IMR-90 (cell line): ENCODE measurements at regions not wholly inside any gene's neighbourhood (a gene's known extent, or its start where the extent isn't known, plus 50 kb on each side); places are given as distances from the start of the nearest gene placed in this dataset.

Experiments used
- ATAC-seq: fragments of 200-7000 bp; cut with Tn5 transposase; 2 replicates; pipeline ENCODE4 v1.9.1; 2020; ENCODE audit warnings: low read depth, mild to moderate bottlenecking, moderate library complexity
- BruUV-seq: library from RNA; stranded (reverse); fragments of 400-500 nt; replicated peaks from 2 replicates; lab custom pipeline; 2021; lab: Mats Ljungman, UMichigan
- CTCF ChIA-PET: fragments of 300-600 bp; formaldehyde crosslinking; extraction: SDS; loops from one replicate; lab custom pipeline; 2021; ENCODE audit warnings: antibody characterized with exemption; lab: Yijun Ruan, JAX
- POLR2A ChIA-PET: fragments of 300-600 bp; sonication (Branson Sonifier 250); formaldehyde crosslinking; loops from one replicate; lab custom pipeline; 2022; ENCODE audit warnings: antibody characterized with exemption; ENCODE audit not compliant: unreplicated experiment; lab: Charles Lee
- DNase-seq: peaks from one replicate; pipeline ENCODE4 v3.0.0; 2013
- H2AFZ ChIP-seq: replicated peaks from 2 replicates; pipeline ENCODE3; 2013; ENCODE audit warnings: low read length, mild to moderate bottlenecking; ENCODE audit not compliant: poor library complexity
- H2AK5ac ChIP-seq: 2 replicates; pipeline ENCODE4 v1.6.1; 2013; ENCODE audit warnings: low read depth, low read length, inconsistent platforms
- H2AK9ac ChIP-seq: replicated peaks from 2 replicates; pipeline ENCODE3; 2013; ENCODE audit warnings: mild to moderate bottlenecking, low read depth, low read length, moderate library complexity; ENCODE audit not compliant: poor library complexity
- H2BK120ac ChIP-seq: 2 replicates; pipeline ENCODE4 v1.6.1; 2013; ENCODE audit warnings: low read depth, low read length, inconsistent platforms
- H2BK15ac ChIP-seq: 3 replicates; pipeline ENCODE4 v1.6.1; 2013; ENCODE audit warnings: low read depth, low read length, inconsistent platforms
- H2BK20ac ChIP-seq: 2 replicates; pipeline ENCODE4 v1.6.1; 2013; ENCODE audit warnings: low read depth, mild to moderate bottlenecking, inconsistent platforms, low read length, moderate library complexity
- H2BK5ac ChIP-seq: 2 replicates; pipeline ENCODE4 v1.6.1; 2013; ENCODE audit warnings: mild to moderate bottlenecking, low read depth, low read length, inconsistent platforms; ENCODE audit not compliant: poor library complexity, severe bottlenecking
- H3K14ac ChIP-seq: replicated peaks from 2 replicates; pipeline ENCODE4 v1.6.1; 2013; ENCODE audit warnings: low read depth, low read length, inconsistent platforms
- H3K18ac ChIP-seq: 2 replicates; pipeline ENCODE4 v1.6.1; 2013; ENCODE audit warnings: low read depth, low read length, control low read depth
- H3K23ac ChIP-seq: 2 replicates; pipeline ENCODE4 v1.6.1; 2013; ENCODE audit warnings: low read depth, low read length, inconsistent platforms
- H3K27ac ChIP-seq: 2 replicates; pipeline ENCODE4 v1.5.1; 2013; ENCODE audit warnings: mild to moderate bottlenecking, control low read depth, low read length; ENCODE audit not compliant: insufficient read depth
- H3K27me3 ChIP-seq: 2 replicates; pipeline ENCODE4 v1.6.1; 2013; ENCODE audit warnings: low read length; ENCODE audit not compliant: control insufficient read depth, insufficient read depth
- H3K36me3 ChIP-seq: 2 replicates; pipeline ENCODE4 v1.6.1; 2013; ENCODE audit warnings: low read length, mixed read lengths; ENCODE audit not compliant: control insufficient read depth, insufficient read depth
- H3K4ac ChIP-seq: 2 replicates; pipeline ENCODE4 v1.6.1; 2013; ENCODE audit warnings: low read depth, low read length, inconsistent platforms
- H3K4me1 ChIP-seq: 2 replicates; pipeline ENCODE4 v1.6.1; 2013; ENCODE audit warnings: low read length, mixed read lengths; ENCODE audit not compliant: control insufficient read depth, insufficient read depth
- H3K4me2 ChIP-seq: 2 replicates; pipeline ENCODE4 v1.6.1; 2013; ENCODE audit warnings: low read depth, mild to moderate bottlenecking, control low read depth, low read length, moderate library complexity
- H3K4me3 ChIP-seq: 2 replicates; pipeline ENCODE4 v1.5.1; 2013; ENCODE audit warnings: low read depth, mild to moderate bottlenecking, control low read depth, low read length, moderate library complexity; ENCODE audit not compliant: insufficient read depth
- H3K56ac ChIP-seq: 2 replicates; pipeline ENCODE4 v1.6.1; 2013; ENCODE audit warnings: low read length, inconsistent platforms; ENCODE audit not compliant: insufficient read depth; ENCODE audit errors: extremely low read depth
- H3K79me1 ChIP-seq, 2 experiments: 2 replicates each; pipeline ENCODE4 v1.6.1; 2013; ENCODE audit warnings: low read length in 2 of 2, inconsistent platforms in 1 of 2, low read depth in 1 of 2
- H3K9ac ChIP-seq: 2 replicates; pipeline ENCODE4 v1.6.1; 2013; ENCODE audit warnings: low read depth, low read length, control low read depth
- H3K9me1 ChIP-seq: 2 replicates; pipeline ENCODE4 v1.6.1; 2013; ENCODE audit warnings: low read length, inconsistent platforms; ENCODE audit not compliant: insufficient read depth
- H3K9me3 ChIP-seq: 2 replicates; pipeline ENCODE4 v1.6.1; 2013; ENCODE audit warnings: low read length; ENCODE audit not compliant: control insufficient read depth, insufficient read depth
- H4K20me1 ChIP-seq: 2 replicates; pipeline ENCODE4 v1.6.1; 2013; ENCODE audit warnings: low read length, inconsistent platforms; ENCODE audit not compliant: insufficient read depth
- H4K5ac ChIP-seq: 2 replicates; pipeline ENCODE4 v1.6.1; 2013; ENCODE audit warnings: mild to moderate bottlenecking, low read depth, low read length, control low read depth
- H4K8ac ChIP-seq, 2 experiments: 2 replicates each; pipeline ENCODE4 v1.6.1; 2013; ENCODE audit warnings: low read depth in 2 of 2, low read length in 2 of 2, control low read depth in 1 of 2, inconsistent platforms in 1 of 2
- H4K91ac ChIP-seq: 2 replicates; pipeline ENCODE4 v1.6.1; 2013; ENCODE audit warnings: low read depth, low read length, inconsistent platforms; ENCODE audit not compliant: insufficient read depth
- CEBPB ChIP-seq: IDR thresholded peaks from 2 replicates; pipeline ENCODE4 v1.6.1; 2012; ENCODE audit warnings: low read depth, low read length, improper control_type of control experiment
- FOS ChIP-seq: fragments of 150-350 bp; IDR thresholded peaks from 2 replicates; pipeline ENCODE4 v1.6.1; 2016; ENCODE audit warnings: low read depth, low read length
- MAFK ChIP-seq: IDR thresholded peaks from 2 replicates; pipeline ENCODE4 v1.6.1; 2012; ENCODE audit warnings: low read depth, low read length, improper control_type of control experiment
- NFE2L2 ChIP-seq: fragments of 150-350 bp; IDR thresholded peaks from 2 replicates; pipeline ENCODE4 v1.6.1; 2016; ENCODE audit warnings: low read depth, mild to moderate bottlenecking, low read length
- RCOR1 ChIP-seq: IDR thresholded peaks from 2 replicates; pipeline ENCODE4 v1.6.1; 2012; ENCODE audit warnings: mild to moderate bottlenecking, low read length, improper control_type of control experiment; ENCODE audit not compliant: insufficient replicate concordance
- RFX5 ChIP-seq: IDR thresholded peaks from 2 replicates; pipeline ENCODE4 v1.8.0; 2012; ENCODE audit warnings: low read depth, mild to moderate bottlenecking, low read length, moderate library complexity
- SMC3 ChIP-seq: fragments of 150-350 bp; IDR thresholded peaks from 2 replicates; pipeline ENCODE4 v1.6.1; 2016; ENCODE audit warnings: low read depth, mild to moderate bottlenecking, antibody characterized with exemption, low read length, moderate library complexity
- WGBS, 2 experiments: methylation state at CpG; one replicate each; pipeline versions ENCODE4 v1.1.5 to v1.1.7; 2013; ENCODE audit warnings: missing lambda C conversion rate in 2 of 2; ENCODE audit not compliant: insufficient read length in 1 of 2; ENCODE audit errors: extremely low coverage in 2 of 2; 5-methylcytosine and 5-hydroxymethylcytosine counted together
- dilution Hi-C: fragments of 300-500 bp; cut with HindIII; formaldehyde crosslinking; loops from one replicate; pipeline ENCODE4 v1.14.3; 2018; ENCODE audit warnings: low sequenced_read_pairs; ENCODE audit not compliant: unreplicated experiment
- in situ Hi-C: fragments of 300-500 bp; cut with MboI; formaldehyde crosslinking; loops from 3 replicates; pipeline ENCODE4 v1.14.3; 2019; ENCODE audit warnings: low sequenced_read_pairs, inconsistent platforms, mixed read lengths
- intact Hi-C: fragments of 100-400 bp; cut with micrococcal nuclease; formaldehyde crosslinking; loops from 2 replicates; pipeline ENCODE4 v1.10.0; 2022
- TF ChIP-seq, protein P1 (sequence below): conservative IDR thresholded peaks from 2 replicates; pipeline ENCODE4 v1.5.1; 2012; ENCODE audit warnings: mild to moderate bottlenecking, low read depth, low read length, improper control_type of control experiment
- TF ChIP-seq, protein P2 (sequence below): fragments of 150-350 bp; IDR thresholded peaks from 2 replicates; pipeline ENCODE4 v1.6.1; 2016; ENCODE audit warnings: low read depth, mild to moderate bottlenecking, low read length, moderate library complexity, borderline replicate concordance

DNA sequence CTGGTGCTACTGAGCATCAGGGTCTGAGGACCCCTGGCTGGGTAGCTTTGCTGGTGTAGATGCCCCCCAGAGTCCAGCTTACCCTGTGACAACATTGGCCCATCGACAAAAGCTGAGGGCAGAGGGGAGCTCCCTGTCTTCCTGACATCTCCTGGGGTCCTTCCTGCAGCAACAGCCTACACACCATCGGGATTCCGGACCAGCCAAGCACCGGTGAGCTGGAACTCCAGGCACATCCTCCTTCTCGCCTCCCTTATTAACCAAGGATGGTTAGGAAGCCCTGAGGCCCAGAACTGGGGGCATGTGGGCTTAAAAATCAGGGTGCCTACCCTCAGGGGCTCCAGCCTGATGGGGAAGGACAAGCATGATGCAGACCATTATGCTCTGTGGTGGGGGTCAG lies 658.0 kb downstream of the PTPRU start:
- no CpG with 5 or more reads among the region's 5 CpGs for WGBS, 2 experiments
- H2BK5ac ChIP-seq, result no peak overlapping the region
- H4K91ac ChIP-seq, result no peak overlapping the region
- POLR2A ChIA-PET, result no interaction called here
- H3K9ac ChIP-seq, result no peak overlapping the region
- no peak overlapping the region for H3K23ac ChIP-seq
- no peaks in the 10 kb centered on the region for H3K79me1 ChIP-seq
- CTCF ChIA-PET, result no interaction called here
- H2AK5ac ChIP-seq, result no peak overlapping the region
- H3K4me2 ChIP-seq, result no peak overlapping the region
- no peaks in the 10 kb centered on the region; the same call in 1 of the 2 replicates for H3K27me3 ChIP-seq
- H3K14ac ChIP-seq, result no peak overlapping the region
- no peak overlapping the region for H2BK20ac ChIP-seq
- DNase-seq (no peak), ATAC-seq (no peak)
- H2BK120ac ChIP-seq, result no peak overlapping the region
- no peak overlapping the region for H4K5ac ChIP-seq
- intact Hi-C loops, result no loop called here
- peak overlapping the region; percentile 65 for H2AK9ac ChIP-seq
- no peaks in the 10 kb centered on the region for H3K9me3 ChIP-seq
- H3K4me3 ChIP-seq, result no peak overlapping the region
- H2BK15ac ChIP-seq, result no peak overlapping the region
- H3K4ac ChIP-seq, result no peak overlapping the region
- no peaks in the 10 kb centered on the region for H3K4me1 ChIP-seq
- no peaks in the 10 kb centered on the region for H4K20me1 ChIP-seq
- no TSS peak for BruUV-seq
- no peaks in the 10 kb centered on the region for H3K36me3 ChIP-seq
- no peak overlapping the region for H3K56ac ChIP-seq
- no peak overlapping the region for H3K18ac ChIP-seq
- H3K27ac ChIP-seq, result no peak overlapping the region
- dilution Hi-C loops, result no loop called here
- no peak overlapping the region for H4K8ac ChIP-seq
- no peaks in the 10 kb centered on the region for H3K9me1 ChIP-seq
- in situ Hi-C loops, result no loop called here
- TF ChIP-seq, protein P1, sequence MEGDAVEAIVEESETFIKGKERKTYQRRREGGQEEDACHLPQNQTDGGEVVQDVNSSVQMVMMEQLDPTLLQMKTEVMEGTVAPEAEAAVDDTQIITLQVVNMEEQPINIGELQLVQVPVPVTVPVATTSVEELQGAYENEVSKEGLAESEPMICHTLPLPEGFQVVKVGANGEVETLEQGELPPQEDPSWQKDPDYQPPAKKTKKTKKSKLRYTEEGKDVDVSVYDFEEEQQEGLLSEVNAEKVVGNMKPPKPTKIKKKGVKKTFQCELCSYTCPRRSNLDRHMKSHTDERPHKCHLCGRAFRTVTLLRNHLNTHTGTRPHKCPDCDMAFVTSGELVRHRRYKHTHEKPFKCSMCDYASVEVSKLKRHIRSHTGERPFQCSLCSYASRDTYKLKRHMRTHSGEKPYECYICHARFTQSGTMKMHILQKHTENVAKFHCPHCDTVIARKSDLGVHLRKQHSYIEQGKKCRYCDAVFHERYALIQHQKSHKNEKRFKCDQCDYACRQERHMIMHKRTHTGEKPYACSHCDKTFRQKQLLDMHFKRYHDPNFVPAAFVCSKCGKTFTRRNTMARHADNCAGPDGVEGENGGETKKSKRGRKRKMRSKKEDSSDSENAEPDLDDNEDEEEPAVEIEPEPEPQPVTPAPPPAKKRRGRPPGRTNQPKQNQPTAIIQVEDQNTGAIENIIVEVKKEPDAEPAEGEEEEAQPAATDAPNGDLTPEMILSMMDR, result no peak
- no peak for TF ChIP-seq SMC3
- TF ChIP-seq RCOR1, result no peak
- TF ChIP-seq, protein P2, sequence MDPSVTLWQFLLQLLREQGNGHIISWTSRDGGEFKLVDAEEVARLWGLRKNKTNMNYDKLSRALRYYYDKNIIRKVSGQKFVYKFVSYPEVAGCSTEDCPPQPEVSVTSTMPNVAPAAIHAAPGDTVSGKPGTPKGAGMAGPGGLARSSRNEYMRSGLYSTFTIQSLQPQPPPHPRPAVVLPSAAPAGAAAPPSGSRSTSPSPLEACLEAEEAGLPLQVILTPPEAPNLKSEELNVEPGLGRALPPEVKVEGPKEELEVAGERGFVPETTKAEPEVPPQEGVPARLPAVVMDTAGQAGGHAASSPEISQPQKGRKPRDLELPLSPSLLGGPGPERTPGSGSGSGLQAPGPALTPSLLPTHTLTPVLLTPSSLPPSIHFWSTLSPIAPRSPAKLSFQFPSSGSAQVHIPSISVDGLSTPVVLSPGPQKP, result no peak
- TF ChIP-seq MAFK, result no peak
- no peak for TF ChIP-seq CEBPB
- TF ChIP-seq FOS, result no peak
- TF ChIP-seq NFE2L2, result no peak
- TF ChIP-seq RFX5, result no peak
- no peak overlapping the region for H2AFZ ChIP-seq
